Hematopoietic multipotent progenitor cell treated with erythropoietin and hydrocortisone succinate and interleukin-3 and kit ligand, for 4 days (in vitro differentiated cells): ENCODE measurements at regions not wholly inside any gene's neighbourhood (a gene's known extent, or its start where the extent isn't known, plus 50 kb on each side); places are given as distances from the start of the nearest gene placed in this dataset.
A peak's percentile ranks its signal among the peaks of the same experiment; 100 is the strongest.
"Not testable (repeated sequence)": the region's sequence is repeated elsewhere in the genome, so short reads cannot be mapped to it uniquely, and the experiment has no call there.

Experiments used
- DNase-seq: peaks from one replicate; pipeline ENCODE4 v3.0.0-alpha.2; 2015

- no peak for DNase-seq
Observed at GRCh38 chr16:5309946-5310611, 212.5 kb upstream of the EEF2KMT start.

- DNase-seq: no peak
Observed at GRCh38 chr16:5305023-5305422, 207.4 kb upstream of the EEF2KMT start.

GRCh38 chr16:5302372-5303114 is 204.9 kb upstream of the EEF2KMT start:
- no peak for DNase-seq

- no peak for DNase-seq
Observed at GRCh38 chr16:5298202-5298601, 200.6 kb upstream of the EEF2KMT start.

GRCh38 chr16:5296176-5296575 is 198.6 kb upstream of the EEF2KMT start:
- no peak for DNase-seq

GRCh38 chr16:5295304-5295703 is 197.7 kb upstream of the EEF2KMT start:
- DNase-seq: not testable (repeated sequence)

GRCh38 chr16:5282152-5282551 is 184.6 kb upstream of the EEF2KMT start:
- not testable (repeated sequence) for DNase-seq

- no peak for DNase-seq
Observed at GRCh38 chr16:5257462-5257861, 159.9 kb upstream of the EEF2KMT start.

GRCh38 chr16:5252791-5253190 is 155.2 kb upstream of the EEF2KMT start:
- DNase-seq: no peak

- DNase-seq: not testable (repeated sequence)
Observed at GRCh38 chr16:5247403-5247802, 149.8 kb upstream of the EEF2KMT start.

- DNase-seq: not testable (repeated sequence)
Observed at GRCh38 chr16:5240278-5240626, 142.7 kb upstream of the EEF2KMT start.

- DNase-seq: peak; percentile 36
Observed at GRCh38 chr16:5239472-5240277, 142.1 kb upstream of the EEF2KMT start.

- no peak for DNase-seq
Observed at GRCh38 chr16:5235119-5235518, 137.5 kb upstream of the EEF2KMT start.

- no peak for DNase-seq
Observed at GRCh38 chr16:5234295-5235050, 136.9 kb upstream of the EEF2KMT start.

- no peak for DNase-seq
Observed at GRCh38 chr16:5231246-5231759, 133.7 kb upstream of the EEF2KMT start.

- no peak for DNase-seq
Observed at GRCh38 chr16:5228369-5228768, 130.8 kb upstream of the EEF2KMT start.

GRCh38 chr16:5225931-5226655 is 128.5 kb upstream of the EEF2KMT start:
- DNase-seq: no peak

GRCh38 chr16:5222761-5223160 is 125.2 kb upstream of the EEF2KMT start:
- no peak for DNase-seq

- DNase-seq: not testable (repeated sequence)
Observed at GRCh38 chr16:5221831-5222230, 124.2 kb upstream of the EEF2KMT start.

GRCh38 chr16:5220705-5221104 is 123.1 kb upstream of the EEF2KMT start:
- DNase-seq: no peak

GRCh38 chr16:5216441-5217080 is 119.0 kb upstream of the EEF2KMT start:
- no peak for DNase-seq

- no peak for DNase-seq
Observed at GRCh38 chr16:5215901-5216300, 118.3 kb upstream of the EEF2KMT start.
